CD14-positive monocyte (primary cell): ENCODE measurements at regions not wholly inside any gene's neighbourhood (a gene's known extent, or its start where the extent isn't known, plus 50 kb on each side); places are given as distances from the start of the nearest gene placed in this dataset.

Experiments
- DNase-seq, 3 donors: peaks; one replicate each; pipeline ENCODE4 v3.0.0-alpha.2; 2011 to 2022
- H2AFZ ChIP-seq: 2 replicates; pipeline ENCODE4 v1.6.0; 2012; ENCODE audit warnings: mild to moderate bottlenecking, low read depth, low read length, inconsistent platforms; ENCODE audit not compliant: insufficient read depth, poor library complexity, severe bottlenecking
- H3K27ac ChIP-seq, 2 donors: 1 replicate in 1 of 2; 2 replicates in 1 of 2; pipeline ENCODE4 v1.5.1; 2012 to 2013; ENCODE audit warnings: low read length in 2 of 2, control low read depth in 1 of 2, inconsistent platforms in 1 of 2, low read depth in 1 of 2, mild to moderate bottlenecking in 1 of 2
- H3K27me3 ChIP-seq, 2 donors: one replicate each; pipeline versions ENCODE4 v1.6.0 to v1.6.1; 2011 to 2013; ENCODE audit warnings: low read length in 2 of 2; ENCODE audit not compliant: control insufficient read depth in 2 of 2, insufficient read depth in 2 of 2
- H3K36me3 ChIP-seq, 2 donors: replicated peaks in 1 of 2; 1 replicate in 1 of 2; 2 replicates in 1 of 2; pipeline versions ENCODE4 v1.5.1 to v1.6.1; 2012 to 2013; ENCODE audit warnings: low read length in 2 of 2, control low read depth in 1 of 2, inconsistent platforms in 1 of 2, mild to moderate bottlenecking in 1 of 2; ENCODE audit not compliant: insufficient read depth in 2 of 2, control insufficient read depth in 1 of 2
- H3K4me1 ChIP-seq, 2 donors: 1 replicate in 1 of 2; 2 replicates in 1 of 2; pipeline versions ENCODE4 v1.5.1 to v1.6.1; 2012 to 2013; ENCODE audit warnings: low read length in 2 of 2, control low read depth in 1 of 2, inconsistent platforms in 1 of 2, mild to moderate bottlenecking in 1 of 2, moderate library complexity in 1 of 2; ENCODE audit not compliant: insufficient read depth in 2 of 2, control insufficient read depth in 1 of 2
- H3K4me2 ChIP-seq: replicated peaks from 2 replicates; pipeline ENCODE3; 2012; ENCODE audit warnings: low read length, moderate library complexity, mild to moderate bottlenecking; ENCODE audit not compliant: poor library complexity, severe bottlenecking; ENCODE audit errors: extremely low read depth
- H3K4me3 ChIP-seq, 3 experiments: fragments of 200-600 bp in 1 of 3; sonication (generic) in 1 of 3; replicated peaks in 1 of 3; 1 replicate in 2 of 3; 2 replicates in 1 of 3; pipeline ENCODE4 v1.5.1; 2011 to 2013; ENCODE audit warnings: low read length in 3 of 3, mild to moderate bottlenecking in 3 of 3, control low read depth in 2 of 3, low read depth in 2 of 3, inconsistent platforms in 1 of 3, moderate library complexity in 1 of 3
- H3K79me2 ChIP-seq: 2 replicates; pipeline ENCODE4 v1.6.0; 2012; ENCODE audit warnings: mild to moderate bottlenecking, control low read depth, inconsistent platforms, low read length, moderate library complexity; ENCODE audit not compliant: insufficient read depth
- H3K9ac ChIP-seq: 2 replicates; pipeline ENCODE4 v1.6.0; 2017; ENCODE audit warnings: low read length, mild to moderate bottlenecking; ENCODE audit not compliant: insufficient read depth, poor library complexity, severe bottlenecking
- H3K9me3 ChIP-seq, 2 donors: replicated peaks in 1 of 2; 1 replicate in 1 of 2; 2 replicates in 1 of 2; pipeline versions ENCODE4 v1.5.1 to v1.6.1; 2012 to 2013; ENCODE audit warnings: low read length in 2 of 2, control low read depth in 1 of 2; ENCODE audit not compliant: control insufficient read depth in 1 of 2, insufficient read depth in 1 of 2
- H4K20me1 ChIP-seq: 2 replicates; pipeline ENCODE4 v1.6.0; 2012; ENCODE audit warnings: mild to moderate bottlenecking, low read length, control low read depth, moderate library complexity; ENCODE audit not compliant: insufficient read depth
- H3K27ac Mint-ChIP-seq, 7 donors: one replicate each; pipeline ENCODE4 v1.8.0; 2020; ENCODE audit warnings: mild to moderate bottlenecking in 7 of 7, mixed read lengths in 7 of 7, moderate library complexity in 6 of 7, inconsistent platforms in 2 of 7
- H3K27me3 Mint-ChIP-seq, 3 donors: one replicate each; pipeline ENCODE4 v1.8.0; 2021 to 2022; ENCODE audit warnings: low read depth in 3 of 3, mild to moderate bottlenecking in 3 of 3, mixed read lengths in 3 of 3, moderate library complexity in 3 of 3, inconsistent platforms in 1 of 3
- H3K36me3 Mint-ChIP-seq, 2 donors: one replicate each; pipeline ENCODE4 v1.8.0; 2020; ENCODE audit warnings: mixed read lengths in 2 of 2, inconsistent platforms in 1 of 2, mild to moderate bottlenecking in 1 of 2
- H3K4me1 Mint-ChIP-seq: one replicate; pipeline ENCODE4 v1.8.0; 2020; ENCODE audit warnings: mild to moderate bottlenecking, mixed read lengths
- H3K4me3 Mint-ChIP-seq, 2 donors: one replicate each; pipeline ENCODE4 v1.8.0; 2020; ENCODE audit warnings: mild to moderate bottlenecking in 2 of 2, mixed read lengths in 2 of 2, moderate library complexity in 1 of 2
- H3K9me3 Mint-ChIP-seq, 7 donors: one replicate each; pipeline ENCODE4 v1.8.0; 2020 to 2022; ENCODE audit warnings: mixed read lengths in 7 of 7, mild to moderate bottlenecking in 6 of 7, moderate library complexity in 6 of 7, inconsistent platforms in 2 of 7
- CTCF ChIP-seq: fragments of 200-600 bp; IDR thresholded peaks from one replicate; pipeline ENCODE4 v1.8.0; 2022; ENCODE audit warnings: antibody characterized with exemption, mild to moderate bottlenecking
- whole genome bisulfite sequencing: methylation state at CpG from one replicate; pipeline ENCODE4 v1.1.5; 2013; ENCODE audit warnings: missing lambda C conversion rate; ENCODE audit not compliant: insufficient coverage; 5-methylcytosine and 5-hydroxymethylcytosine counted together
- intact Hi-C, 2 donors: fragments of 100-400 bp; cut with micrococcal nuclease; formaldehyde crosslinking; loops; one replicate each; pipeline versions ENCODE4 v1.15.0 to v1.15.1; 2023

- no peak overlapping the region for H3K4me3 ChIP-seq
- H3K79me2 ChIP-seq: no peaks in the 10 kb centered on the region
- intact Hi-C loops: no loop called here
- no peak overlapping the region for H3K27ac ChIP-seq
- H3K9me3 Mint-ChIP-seq: peaks cover 0 to 5% (median 3%) of the 10 kb centered on the region in 7 donors
- 87% methylated on average over 10 of the region's 10 CpGs for WGBS
- no peak for TF ChIP-seq CTCF
- peaks cover 0 to 8% (median 2%) of the 10 kb centered on the region in 3 donors for H3K27me3 Mint-ChIP-seq
- H3K9me3 ChIP-seq: no peaks in the 10 kb centered on the region
- no peak overlapping the region for H3K4me2 ChIP-seq
- no peaks in the 10 kb centered on the region for H3K36me3 Mint-ChIP-seq
- H3K4me3 Mint-ChIP-seq: no peak overlapping the region
- DNase-seq: no peak
- H3K4me1 ChIP-seq: no peaks in the 10 kb centered on the region
- H3K36me3 ChIP-seq: no peaks in the 10 kb centered on the region
- no peak overlapping the region for H3K27ac Mint-ChIP-seq
- H3K9ac ChIP-seq: no peak overlapping the region
- no peak overlapping the region for H2AFZ ChIP-seq
- H4K20me1 ChIP-seq: no peaks in the 10 kb centered on the region
- H3K27me3 ChIP-seq: no peaks in the 10 kb centered on the region
- no peaks in the 10 kb centered on the region for H3K4me1 Mint-ChIP-seq
Measured at GRCh38 chr10:130867446-130868194, 443.9 kb downstream of the TCERG1L start.

- Mint-ChIP-seq H3K4me1 (no peaks in the 10 kb centered on the region), H3K27me3 (peaks cover 0 to 8% (median 2%) of the 10 kb centered on the region in 3 donors), H3K4me3 (no peak overlapping the region), H3K9me3 (peaks cover 0 to 5% (median 3%) of the 10 kb centered on the region in 7 donors), H3K27ac (no peak overlapping the region), H3K36me3 (no peaks in the 10 kb centered on the region)
- no peaks in the 10 kb centered on the region for H3K79me2 ChIP-seq
- DNase-seq: no peak
- H3K36me3 ChIP-seq: no peaks in the 10 kb centered on the region
- no peak overlapping the region for H2AFZ ChIP-seq
- H4K20me1 ChIP-seq: no peaks in the 10 kb centered on the region
- H3K27me3 ChIP-seq: no peaks in the 10 kb centered on the region
- H3K4me1 ChIP-seq: no peaks in the 10 kb centered on the region
- TF ChIP-seq CTCF: no peak
- no peak overlapping the region for H3K9ac ChIP-seq
- no peak overlapping the region for H3K27ac ChIP-seq
- no peak overlapping the region for H3K4me2 ChIP-seq
- WGBS: 72% methylated on average over 10 of the region's 11 CpGs
- intact Hi-C loops: no loop called here
- no peaks in the 10 kb centered on the region for H3K9me3 ChIP-seq
- no peak overlapping the region for H3K4me3 ChIP-seq
Measured at GRCh38 chr10:130869179-130869841, 442.2 kb downstream of the TCERG1L start.
